Fibroblast of peridontal ligament (primary cell): ENCODE measurements at regions not wholly inside any gene's neighbourhood (a gene's known extent, or its start where the extent isn't known, plus 50 kb on each side); places are given as distances from the start of the nearest gene placed in this dataset.

ENCODE experiments used
- DNase-seq: peaks from one replicate; pipeline ENCODE4 v3.0.0-alpha.2; 2010; ENCODE audit errors: extremely low read depth

- no peak for DNase-seq
Observed at GRCh38 chr13:74674720-74675119, 540.5 kb upstream of the KLF12 start.

GRCh38 chr13:74669149-74669548, 534.9 kb upstream of the KLF12 start:
- DNase-seq: no peak

- no peak for DNase-seq
Observed at GRCh38 chr13:74667656-74668203, 533.5 kb upstream of the KLF12 start.

GRCh38 chr13:74662905-74663304, 528.7 kb upstream of the KLF12 start:
- DNase-seq: peak; percentile 30

- DNase-seq: peak; percentile 74
Observed at GRCh38 chr13:74661851-74662250, 527.6 kb upstream of the KLF12 start.

- no peak for DNase-seq
Observed at GRCh38 chr13:74657765-74658164, 523.6 kb upstream of the KLF12 start.

- DNase-seq: no peak
Observed at GRCh38 chr13:74651121-74651520, 516.9 kb upstream of the KLF12 start.

GRCh38 chr13:74647991-74648390, 513.8 kb upstream of the KLF12 start:
- DNase-seq: no peak

- DNase-seq: no peak
Observed at GRCh38 chr13:74647211-74647610, 513.0 kb upstream of the KLF12 start.

GRCh38 chr13:74646091-74646490, 511.9 kb upstream of the KLF12 start:
- DNase-seq: no peak

GRCh38 chr13:74645586-74645985, 511.4 kb upstream of the KLF12 start:
- DNase-seq: no peak

- peak; percentile 23 for DNase-seq
Observed at GRCh38 chr13:74644229-74644628, 510.0 kb upstream of the KLF12 start.

- peak; percentile 31 for DNase-seq
Observed at GRCh38 chr13:74641586-74641985, 507.4 kb upstream of the KLF12 start.

- no peak for DNase-seq
Observed at GRCh38 chr13:74633734-74634133, 499.5 kb upstream of the KLF12 start.

GRCh38 chr13:74629985-74630384, 495.8 kb upstream of the KLF12 start:
- peak; percentile 48 for DNase-seq

GRCh38 chr13:74625541-74625940, 491.3 kb upstream of the KLF12 start:
- DNase-seq: peak; percentile 12

GRCh38 chr13:74623761-74624160, 489.6 kb upstream of the KLF12 start:
- no peak for DNase-seq

- DNase-seq: no peak
Observed at GRCh38 chr13:74622284-74622683, 488.1 kb upstream of the KLF12 start.

- DNase-seq: no peak
Observed at GRCh38 chr13:74620711-74621110, 486.5 kb upstream of the KLF12 start.

GRCh38 chr13:74620308-74620707, 486.1 kb upstream of the KLF12 start:
- DNase-seq: no peak

- DNase-seq: no peak
Observed at GRCh38 chr13:74597526-74597925, 463.3 kb upstream of the KLF12 start.

- no peak for DNase-seq
Observed at GRCh38 chr13:74596691-74597090, 462.5 kb upstream of the KLF12 start.

- no peak for DNase-seq
Observed at GRCh38 chr13:74593688-74594087, 459.5 kb upstream of the KLF12 start.

- peak; percentile 11 for DNase-seq
Observed at GRCh38 chr13:74586847-74587246, 452.6 kb upstream of the KLF12 start.
